ENCODE measurements at regions not wholly inside any gene's neighbourhood (a gene's known extent, or its start where the extent isn't known, plus 50 kb on each side); places are given as distances from the start of the nearest gene placed in this dataset.
A peak's percentile ranks its signal among the peaks of the same experiment; 100 is the strongest.

GRCh38 chr5:60330236-60330635 lies 369.7 kb downstream of the DEPDC1B start:
- DNase-seq = no peak

- DNase-seq = no peak
Measured at GRCh38 chr5:60325870-60326269, 374.1 kb downstream of the DEPDC1B start.

GRCh38 chr5:60323596-60323995 lies 376.4 kb downstream of the DEPDC1B start:
- DNase-seq = no peak

GRCh38 chr5:60312098-60312497 lies 387.9 kb downstream of the DEPDC1B start:
- no peak for DNase-seq

GRCh38 chr5:60299944-60300343 lies 400.0 kb downstream of the DEPDC1B start:
- no peak for DNase-seq

GRCh38 chr5:60297658-60298057 lies 402.3 kb downstream of the DEPDC1B start:
- DNase-seq = no peak

- DNase-seq = no peak
Measured at GRCh38 chr5:60295423-60295822, 401.9 kb upstream of the PDE4D start.

GRCh38 chr5:60293518-60293917 lies 400.0 kb upstream of the PDE4D start:
- DNase-seq = no peak

- peak; percentile 53 for DNase-seq
Measured at GRCh38 chr5:60287174-60287771, 393.7 kb upstream of the PDE4D start.

GRCh38 chr5:60285910-60286309 lies 392.4 kb upstream of the PDE4D start:
- no peak for DNase-seq

- no peak for DNase-seq
Measured at GRCh38 chr5:60280943-60281342, 387.4 kb upstream of the PDE4D start.

- DNase-seq = no peak
Measured at GRCh38 chr5:60277941-60278340, 384.4 kb upstream of the PDE4D start.

- DNase-seq = peak; percentile 59
Measured at GRCh38 chr5:60274747-60275146, 381.2 kb upstream of the PDE4D start.

GRCh38 chr5:60271517-60271916 lies 378.0 kb upstream of the PDE4D start:
- DNase-seq = no peak

- DNase-seq = no peak
Measured at GRCh38 chr5:60267907-60268306, 374.4 kb upstream of the PDE4D start.

- no peak for DNase-seq
Measured at GRCh38 chr5:60263346-60263745, 369.8 kb upstream of the PDE4D start.

GRCh38 chr5:60262576-60263295 lies 369.2 kb upstream of the PDE4D start:
- no peak for DNase-seq

GRCh38 chr5:60261732-60262131 lies 368.2 kb upstream of the PDE4D start:
- DNase-seq = no peak

GRCh38 chr5:60260658-60261057 lies 367.1 kb upstream of the PDE4D start:
- no peak for DNase-seq

GRCh38 chr5:60259730-60260129 lies 366.2 kb upstream of the PDE4D start:
- DNase-seq = no peak

GRCh38 chr5:60257596-60258271 lies 364.2 kb upstream of the PDE4D start:
- no peak for DNase-seq

- no peak for DNase-seq
Measured at GRCh38 chr5:60256546-60256945, 363.0 kb upstream of the PDE4D start.

- DNase-seq = no peak
Measured at GRCh38 chr5:60248901-60249300, 355.4 kb upstream of the PDE4D start.

GRCh38 chr5:60243713-60244112 lies 350.2 kb upstream of the PDE4D start:
- DNase-seq = no peak
